DOHH2 (cell line): ENCODE measurements at regions not wholly inside any gene's neighbourhood (a gene's known extent, or its start where the extent isn't known, plus 50 kb on each side); places are given as distances from the start of the nearest gene placed in this dataset.

ENCODE experiments used
- H3F3A ChIP-seq: fragments of 200-600 bp; sonication (generic), shearing (Covaris generic); 2 replicates; pipeline ENCODE4 v1.6.0; 2016; ENCODE audit warnings: antibody characterized with exemption, mild to moderate bottlenecking; ENCODE audit not compliant: control insufficient read depth, insufficient read depth
- H3K27ac ChIP-seq: fragments of 200-600 bp; sonication (generic); 2 replicates; pipeline ENCODE4 v1.5.1; 2014; ENCODE audit warnings: low read depth, mild to moderate bottlenecking, low read length, moderate library complexity
- H3K27me3 ChIP-seq: fragments of 200-600 bp; sonication (generic); 2 replicates; pipeline ENCODE4 v1.6.1; 2014; ENCODE audit warnings: mild to moderate bottlenecking, low read length, mixed read lengths; ENCODE audit not compliant: control insufficient read depth
- H3K36me3 ChIP-seq: fragments of 200-600 bp; sonication (generic); 2 replicates; pipeline ENCODE4 v1.6.1; 2014; ENCODE audit warnings: mild to moderate bottlenecking, low read length, moderate library complexity, mixed read lengths; ENCODE audit not compliant: control insufficient read depth
- H3K4me1 ChIP-seq: fragments of 200-600 bp; sonication (generic); 2 replicates; pipeline ENCODE4 v1.6.1; 2014; ENCODE audit warnings: mild to moderate bottlenecking, low read length, mixed read lengths; ENCODE audit not compliant: control insufficient read depth
- H3K4me2 ChIP-seq: fragments of 200-600 bp; sonication (generic); 2 replicates; pipeline ENCODE4 v1.6.0; 2014; ENCODE audit warnings: mild to moderate bottlenecking, low read length, moderate library complexity
- H3K4me3 ChIP-seq: fragments of 200-600 bp; sonication (generic); 2 replicates; pipeline ENCODE4 v1.5.1; 2014; ENCODE audit warnings: mild to moderate bottlenecking, low read length, mixed read lengths
- H3K79me2 ChIP-seq: fragments of 200-600 bp; sonication (generic); 2 replicates; pipeline ENCODE4 v1.6.1; 2014; ENCODE audit warnings: mild to moderate bottlenecking, low read length, mixed read lengths; ENCODE audit not compliant: control insufficient read depth
- H3K9me2 ChIP-seq: fragments of 200-600 bp; sonication (generic); replicated peaks from 2 replicates; pipeline ENCODE4 v1.6.1; 2014; ENCODE audit warnings: mild to moderate bottlenecking, low read length, mixed read lengths; ENCODE audit not compliant: control insufficient read depth
- H3K9me3 ChIP-seq: fragments of 200-600 bp; sonication (generic); 2 replicates; pipeline ENCODE4 v1.6.1; 2014; ENCODE audit warnings: antibody characterized with exemption, low read length, mixed read lengths; ENCODE audit not compliant: control insufficient read depth, insufficient read depth
- H4K20me1 ChIP-seq: fragments of 200-600 bp; sonication (generic); 2 replicates; pipeline ENCODE4 v1.6.0; 2014; ENCODE audit warnings: low read depth, mild to moderate bottlenecking, antibody characterized with exemption, low read length, moderate library complexity; ENCODE audit not compliant: control insufficient read depth, insufficient read depth
- CTCF ChIP-seq: fragments of 200-600 bp; sonication (generic); IDR thresholded peaks from one replicate; pipeline ENCODE4 v1.5.1; 2014; ENCODE audit warnings: antibody characterized with exemption, mild to moderate bottlenecking, low read depth, low read length; ENCODE audit not compliant: poor library complexity, severe bottlenecking
- EZH2phosphoT487 ChIP-seq: fragments of 200-600 bp; sonication (generic); IDR thresholded peaks from 2 replicates; pipeline ENCODE4 v1.6.1; 2017; ENCODE audit warnings: borderline replicate concordance, mild to moderate bottlenecking, antibody characterized with exemption, low read length, moderate library complexity, mixed read lengths

DNA sequence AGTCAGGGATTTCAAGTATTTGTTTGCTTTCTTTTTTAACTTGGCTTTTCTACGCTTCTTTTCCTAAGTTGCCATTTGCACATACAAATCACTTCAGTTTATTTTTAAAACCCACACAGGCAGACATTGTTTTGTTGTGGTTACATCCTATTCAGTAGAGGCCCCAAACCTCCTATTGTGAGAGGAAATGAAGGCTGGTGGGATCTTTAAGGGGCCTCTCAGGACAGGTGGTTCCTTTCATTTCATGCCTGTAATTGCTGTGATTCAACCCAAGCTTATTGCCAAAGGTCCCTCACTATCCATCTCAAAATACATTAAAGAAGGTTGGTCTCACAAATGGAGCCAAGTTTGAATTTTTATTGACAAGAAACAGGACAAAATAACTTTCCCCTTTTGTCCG lies 257.1 kb downstream of the ADAMTS20 start:
- Histone ChIP-seq H3K27me3 (no peaks in the 10 kb centered on the region), H3K36me3 (no peaks in the 10 kb centered on the region), H3K4me2 (no peak overlapping the region), H3K9me2 (no peaks in the 10 kb centered on the region), H3K79me2 (no peaks in the 10 kb centered on the region), H3F3A (no peaks in the 10 kb centered on the region), H3K4me3 (no peak overlapping the region), H3K27ac (no peak overlapping the region), H3K9me3 (no peaks in the 10 kb centered on the region), H4K20me1 (no peaks in the 10 kb centered on the region), H3K4me1 (no peaks in the 10 kb centered on the region)
- no peak for TF ChIP-seq CTCF
- TF ChIP-seq EZH2phosphoT487: no peak

DNA sequence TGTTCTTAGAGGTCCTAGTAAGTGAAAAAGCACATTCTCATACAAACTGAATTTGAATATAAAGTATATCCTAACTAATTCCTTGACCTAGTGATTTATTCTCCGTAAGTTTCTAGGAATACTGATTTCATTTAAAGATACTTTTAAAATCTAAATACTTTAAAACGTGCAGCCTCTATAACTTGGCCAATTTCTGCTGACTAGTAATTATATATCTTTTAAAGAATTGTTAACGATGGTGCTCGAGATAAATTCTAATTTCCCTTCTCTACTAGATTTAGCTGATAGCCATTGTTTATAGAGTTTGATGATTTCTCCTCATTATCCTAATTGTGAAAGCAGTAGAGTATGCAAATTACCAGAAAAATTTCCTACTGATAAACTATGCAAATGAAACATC lies 257.9 kb downstream of the ADAMTS20 start:
- H3K4me3 ChIP-seq: no peak overlapping the region
- no peak overlapping the region for H3K4me2 ChIP-seq
- H3K27ac ChIP-seq: no peak overlapping the region
- no peaks in the 10 kb centered on the region for H3K4me1 ChIP-seq
- no peaks in the 10 kb centered on the region for H3K27me3 ChIP-seq
- H3K9me2 ChIP-seq: no peaks in the 10 kb centered on the region
- no peaks in the 10 kb centered on the region for H3K9me3 ChIP-seq
- H3K79me2 ChIP-seq: no peaks in the 10 kb centered on the region
- TF ChIP-seq CTCF (no peak), EZH2phosphoT487 (no peak)
- no peaks in the 10 kb centered on the region for H3K36me3 ChIP-seq
- H3F3A ChIP-seq: no peaks in the 10 kb centered on the region
- no peaks in the 10 kb centered on the region for H4K20me1 ChIP-seq

DNA sequence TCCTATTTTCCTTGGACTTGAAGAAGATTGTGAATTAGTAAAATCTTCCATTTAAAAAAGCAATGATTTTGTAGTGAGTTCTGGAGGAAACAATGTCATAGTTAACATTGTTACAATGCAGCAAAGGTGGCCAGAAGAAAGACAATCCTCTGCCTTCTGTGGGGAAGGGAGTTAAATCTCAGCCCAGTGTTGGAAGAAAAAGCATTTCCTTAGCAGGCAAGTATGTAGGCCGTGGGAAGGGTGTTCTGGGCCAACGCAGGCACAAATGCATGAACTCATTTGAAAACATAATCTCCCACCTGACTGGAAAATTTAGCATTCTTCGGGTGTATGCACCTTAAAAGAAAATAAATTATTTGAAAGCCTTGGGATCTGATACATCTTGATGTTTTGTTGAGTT lies 258.6 kb downstream of the ADAMTS20 start:
- Histone ChIP-seq H3K4me1 (no peaks in the 10 kb centered on the region), H3K4me2 (no peak overlapping the region), H3F3A (no peaks in the 10 kb centered on the region), H3K79me2 (no peaks in the 10 kb centered on the region), H3K4me3 (no peak overlapping the region), H3K27ac (no peak overlapping the region), H3K9me3 (no peaks in the 10 kb centered on the region), H3K9me2 (no peaks in the 10 kb centered on the region), H3K27me3 (no peaks in the 10 kb centered on the region), H4K20me1 (no peaks in the 10 kb centered on the region), H3K36me3 (no peaks in the 10 kb centered on the region)
- TF ChIP-seq EZH2phosphoT487 (no peak), CTCF (no peak)

DNA sequence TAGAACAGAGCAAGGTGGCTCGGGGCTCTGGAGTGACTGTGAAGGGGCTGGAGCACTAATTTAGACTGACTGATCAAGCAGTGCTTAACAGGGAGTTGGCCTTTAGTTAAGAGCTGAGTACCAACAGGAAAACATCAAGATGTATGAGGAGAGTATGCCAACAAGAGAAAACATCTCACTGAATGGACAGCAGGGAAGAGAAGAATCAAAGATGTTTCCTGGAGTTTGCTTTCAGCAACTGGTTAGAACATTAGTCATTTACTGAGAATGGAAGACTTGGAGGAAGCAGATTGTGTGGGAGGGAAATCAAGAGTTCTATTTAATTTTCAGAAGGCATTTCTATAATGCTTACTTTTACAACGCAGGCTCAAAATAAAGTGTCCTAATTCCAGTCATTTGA lies 259.3 kb downstream of the ADAMTS20 start:
- no peaks in the 10 kb centered on the region for H3K36me3 ChIP-seq
- H3F3A ChIP-seq: no peaks in the 10 kb centered on the region

More for the DNA sequence above, 259.3 kb downstream of the ADAMTS20 start:
- Histone ChIP-seq H3K4me3 (no peak overlapping the region), H3K9me2 (no peaks in the 10 kb centered on the region), H3K27me3 (no peaks in the 10 kb centered on the region), H3K27ac (no peak overlapping the region), H3K79me2 (no peaks in the 10 kb centered on the region), H3K4me2 (no peak overlapping the region), H3K4me1 (no peaks in the 10 kb centered on the region), H3K9me3 (no peaks in the 10 kb centered on the region), H4K20me1 (no peaks in the 10 kb centered on the region)
- TF ChIP-seq EZH2phosphoT487 (no peak), CTCF (no peak)
